ENCODE measurements at regions not wholly inside any gene's neighbourhood (a gene's known extent, or its start where the extent isn't known, plus 50 kb on each side); places are given as distances from the start of the nearest gene placed in this dataset.
"Not testable (repeated sequence)": the region's sequence is repeated elsewhere in the genome, so short reads cannot be mapped to it uniquely, and the experiment has no call there.

- TF ChIP-seq, protein P1, sequence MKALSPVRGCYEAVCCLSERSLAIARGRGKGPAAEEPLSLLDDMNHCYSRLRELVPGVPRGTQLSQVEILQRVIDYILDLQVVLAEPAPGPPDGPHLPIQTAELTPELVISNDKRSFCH (CRISPR knock-in tag; IDR thresholded peaks at IDR 0.05): not testable (repeated sequence)
- TF ChIP-seq, protein P1 (tag; IDR thresholded peaks at IDR 0.05): peak; percentile 24; the same call in 1 of the 2 replicates
- TF ChIP-seq MGA (IDR thresholded peaks at IDR 0.05) (peak; percentile 81), GMEB1 (CRISPR knock-in tag; IDR thresholded peaks at IDR 0.05) (0 out of 2 replicates have a peak, but pooled peaks have one; percentile 11), EHMT2 (IDR thresholded peaks at IDR 0.05) (peak; percentile 91), YY1 (IDR thresholded peaks at IDR 0.05; ENCODE audit: borderline replicate concordance in 1 of 3, control insufficient read depth in 1 of 3, extremely low read depth in 1 of 3, insufficient read depth in 3 of 3, insufficient read length in 1 of 3, insufficient replicate concordance in 2 of 3, low read depth in 1 of 3, low read length in 2 of 3) (peak in 2 of 3 experiments; percentile 67 to 87), ATF3 (IDR thresholded peaks at IDR 0.05) (peak; percentile 41; the same call in 1 of the 2 replicates), NFRKB (IDR thresholded peaks at IDR 0.05; ENCODE audit: low read depth) (0 out of 2 replicates have a peak, but pooled peaks have one; percentile 43)
- not testable (repeated sequence) for TF ChIP-seq ATF3 (CRISPR knock-in tag; conservative IDR thresholded peaks at IDR 0.05)
These were observed 60.0 kb upstream of the ARID1A start (continued) for GRCh38 chr1:26635800-26636199.
